ENCODE measurements at regions not wholly inside any gene's neighbourhood (a gene's known extent, or its start where the extent isn't known, plus 50 kb on each side); places are given as distances from the start of the nearest gene placed in this dataset.
"Not testable (repeated sequence)": the region's sequence is repeated elsewhere in the genome, so short reads cannot be mapped to it uniquely, and the experiment has no call there.

- TF ChIP-seq CTCF, POLR2A, POLR2AphosphoS5 (IDR thresholded peaks at IDR 0.05): not testable (repeated sequence)
Observed at GRCh38 chr22:11298126-11298893, 4229.7 kb upstream of the OR11H1 start.

Measured in stomach (tissue), 4 donors.